ENCODE measurements at regions not wholly inside any gene's neighbourhood (a gene's known extent, or its start where the extent isn't known, plus 50 kb on each side); places are given as distances from the start of the nearest gene placed in this dataset.

DNA sequence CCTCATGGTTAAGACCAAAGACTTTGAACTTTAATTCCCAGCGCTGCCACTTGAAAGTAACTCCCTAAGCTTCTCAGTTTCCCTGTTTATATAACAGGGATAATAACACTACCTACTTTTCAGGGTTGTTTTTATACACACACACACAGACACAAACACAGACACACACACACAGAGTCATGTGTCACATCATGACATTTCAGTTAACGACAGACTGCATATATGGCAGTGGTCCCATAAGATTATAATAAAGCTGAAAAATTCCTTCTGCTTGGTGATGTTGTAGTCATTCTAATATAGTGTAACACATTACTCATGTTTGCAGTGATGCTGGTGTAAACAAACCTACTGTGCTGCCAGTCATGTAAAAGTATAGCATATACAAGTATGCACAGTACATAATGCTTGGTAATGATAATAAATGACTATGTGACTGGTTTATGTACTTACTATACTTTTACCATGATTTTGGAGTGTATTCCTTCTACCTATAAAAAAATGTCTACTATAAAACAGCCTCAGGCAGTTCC lies 89.2 kb upstream of the ITGA4 start:
- Histone ChIP-seq H3K4me1 (ENCODE audit: control insufficient read depth in 3 of 3, insufficient read depth in 3 of 3, low read length in 3 of 3) (no peaks in the 10 kb centered on the region), H3K36me3 (ENCODE audit: control insufficient read depth in 3 of 3, insufficient read depth in 3 of 3, low read length in 3 of 3) (no peaks in the 10 kb centered on the region), H3K9me3 (ENCODE audit: control insufficient read depth in 3 of 3, low read length in 3 of 3) (no peaks in the 10 kb centered on the region), H3K27ac (ENCODE audit: low read depth, low read length) (no peak overlapping the region), H3K4me3 (ENCODE audit: low read length in 3 of 3) (no peak overlapping the region), H3K9ac (ENCODE audit: low read depth in 1 of 3, low read length in 3 of 3) (no peak overlapping the region), H3K27me3 (ENCODE audit: control insufficient read depth in 3 of 3, insufficient read depth in 3 of 3, low read length in 3 of 3) (no peaks in the 10 kb centered on the region)

- H3K36me3 ChIP-seq (ENCODE audit: control insufficient read depth in 3 of 3, insufficient read depth in 3 of 3, low read length in 3 of 3) = no peaks in the 10 kb centered on the region
- H3K4me3 ChIP-seq (ENCODE audit: low read length in 3 of 3) = no peak overlapping the region
- no peaks in the 10 kb centered on the region for H3K4me1 ChIP-seq (ENCODE audit: control insufficient read depth in 3 of 3, insufficient read depth in 3 of 3, low read length in 3 of 3)
- H3K9me3 ChIP-seq (ENCODE audit: control insufficient read depth in 3 of 3, low read length in 3 of 3) = no peaks in the 10 kb centered on the region
- no peak overlapping the region for H3K9ac ChIP-seq (ENCODE audit: low read depth in 1 of 3, low read length in 3 of 3)
- H3K27ac ChIP-seq (ENCODE audit: low read depth, low read length) = no peak overlapping the region
- no peaks in the 10 kb centered on the region for H3K27me3 ChIP-seq (ENCODE audit: control insufficient read depth in 3 of 3, insufficient read depth in 3 of 3, low read length in 3 of 3)
Measured at GRCh38 chr2:181370126-181370525, 87.1 kb upstream of the ITGA4 start.

- Histone ChIP-seq H3K4me1 (ENCODE audit: control insufficient read depth in 3 of 3, insufficient read depth in 3 of 3, low read length in 3 of 3) (no peaks in the 10 kb centered on the region), H3K9me3 (ENCODE audit: control insufficient read depth in 3 of 3, low read length in 3 of 3) (no peaks in the 10 kb centered on the region), H3K36me3 (ENCODE audit: control insufficient read depth in 3 of 3, insufficient read depth in 3 of 3, low read length in 3 of 3) (no peaks in the 10 kb centered on the region), H3K27ac (ENCODE audit: low read depth, low read length) (no peak overlapping the region), H3K4me3 (ENCODE audit: low read length in 3 of 3) (no peak overlapping the region), H3K27me3 (ENCODE audit: control insufficient read depth in 3 of 3, insufficient read depth in 3 of 3, low read length in 3 of 3) (no peaks in the 10 kb centered on the region), H3K9ac (ENCODE audit: low read depth in 1 of 3, low read length in 3 of 3) (no peak overlapping the region)
Measured at GRCh38 chr2:181371195-181371594, 86.0 kb upstream of the ITGA4 start.

GRCh38 chr2:181371782-181372645 lies 85.2 kb upstream of the ITGA4 start:
- Histone ChIP-seq H3K4me1 (ENCODE audit: control insufficient read depth in 3 of 3, insufficient read depth in 3 of 3, low read length in 3 of 3) (no peaks in the 10 kb centered on the region), H3K9me3 (ENCODE audit: control insufficient read depth in 3 of 3, low read length in 3 of 3) (no peaks in the 10 kb centered on the region), H3K9ac (ENCODE audit: low read depth in 1 of 3, low read length in 3 of 3) (no peak overlapping the region), H3K4me3 (ENCODE audit: low read length in 3 of 3) (no peak overlapping the region), H3K36me3 (ENCODE audit: control insufficient read depth in 3 of 3, insufficient read depth in 3 of 3, low read length in 3 of 3) (no peaks in the 10 kb centered on the region), H3K27ac (ENCODE audit: low read depth, low read length) (no peak overlapping the region), H3K27me3 (ENCODE audit: control insufficient read depth in 3 of 3, insufficient read depth in 3 of 3, low read length in 3 of 3) (no peaks in the 10 kb centered on the region)

- Histone ChIP-seq H3K9me3 (ENCODE audit: control insufficient read depth in 3 of 3, low read length in 3 of 3) (no peaks in the 10 kb centered on the region), H3K4me1 (ENCODE audit: control insufficient read depth in 3 of 3, insufficient read depth in 3 of 3, low read length in 3 of 3) (no peaks in the 10 kb centered on the region), H3K27ac (ENCODE audit: low read depth, low read length) (no peak overlapping the region), H3K4me3 (ENCODE audit: low read length in 3 of 3) (no peak overlapping the region), H3K36me3 (ENCODE audit: control insufficient read depth in 3 of 3, insufficient read depth in 3 of 3, low read length in 3 of 3) (no peaks in the 10 kb centered on the region), H3K27me3 (ENCODE audit: control insufficient read depth in 3 of 3, insufficient read depth in 3 of 3, low read length in 3 of 3) (no peaks in the 10 kb centered on the region), H3K9ac (ENCODE audit: low read depth in 1 of 3, low read length in 3 of 3) (no peak overlapping the region)
Measured at GRCh38 chr2:181372646-181373040, 84.5 kb upstream of the ITGA4 start.

DNA sequence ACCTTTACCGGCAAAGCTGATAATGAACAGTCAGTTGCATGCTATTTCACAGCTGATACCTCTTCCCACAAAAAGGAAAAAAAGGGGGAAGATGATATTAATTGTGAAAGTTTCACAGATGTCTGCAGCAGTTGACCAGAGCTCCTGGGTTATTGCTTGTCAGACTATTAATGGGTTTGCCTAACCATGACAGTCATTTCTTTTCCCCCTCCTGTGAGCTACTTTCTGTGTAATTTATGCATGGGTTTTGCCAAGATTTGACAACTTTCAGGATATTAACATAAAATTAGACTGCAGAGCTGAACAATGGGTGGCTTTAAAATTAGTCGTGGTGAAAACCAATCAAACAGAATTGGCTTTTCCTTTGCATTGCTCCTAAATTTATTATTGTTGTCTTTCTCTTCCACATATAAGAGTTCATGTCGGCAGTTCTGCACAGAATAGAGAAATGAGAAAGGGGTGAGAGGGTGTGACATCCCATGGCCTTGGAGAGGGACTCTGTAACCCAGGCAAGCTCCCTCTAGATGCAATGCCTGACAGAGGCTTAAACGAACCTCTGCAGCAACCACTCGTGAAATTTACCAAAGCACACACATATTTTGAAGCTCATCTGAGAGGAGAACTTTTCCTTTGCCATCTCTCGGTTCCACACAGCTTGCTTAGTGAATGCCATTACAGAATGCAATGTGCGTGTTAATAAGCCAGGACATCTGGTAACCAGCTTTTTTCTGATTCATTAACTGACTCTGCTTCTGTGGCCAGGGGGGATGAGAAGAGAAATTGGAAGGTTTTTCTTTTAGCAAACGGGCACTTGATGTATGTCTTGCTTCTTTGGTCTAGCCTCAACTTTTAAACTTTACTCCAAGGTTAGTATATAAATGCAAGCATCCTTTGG lies 82.2 kb upstream of the ITGA4 start:
- H3K27ac ChIP-seq (ENCODE audit: low read depth, low read length) = no peak overlapping the region
- H3K4me3 ChIP-seq (ENCODE audit: low read length in 3 of 3) = no peak overlapping the region
- H3K4me1 ChIP-seq (ENCODE audit: control insufficient read depth in 3 of 3, insufficient read depth in 3 of 3, low read length in 3 of 3) = no peaks in the 10 kb centered on the region
- H3K27me3 ChIP-seq (ENCODE audit: control insufficient read depth in 3 of 3, insufficient read depth in 3 of 3, low read length in 3 of 3) = no peaks in the 10 kb centered on the region
- H3K9ac ChIP-seq (ENCODE audit: low read depth in 1 of 3, low read length in 3 of 3) = no peak overlapping the region
- H3K9me3 ChIP-seq (ENCODE audit: control insufficient read depth in 3 of 3, low read length in 3 of 3) = no peaks in the 10 kb centered on the region
- H3K36me3 ChIP-seq (ENCODE audit: control insufficient read depth in 3 of 3, insufficient read depth in 3 of 3, low read length in 3 of 3) = no peaks in the 10 kb centered on the region

GRCh38 chr2:181376442-181376841 lies 80.7 kb upstream of the ITGA4 start:
- no peak overlapping the region for H3K27ac ChIP-seq (ENCODE audit: low read depth, low read length)

GRCh38 chr2:181376999-181377398 lies 80.2 kb upstream of the ITGA4 start:
- no peaks in the 10 kb centered on the region for H3K36me3 ChIP-seq (ENCODE audit: control insufficient read depth in 3 of 3, insufficient read depth in 3 of 3, low read length in 3 of 3)
- no peak overlapping the region for H3K4me3 ChIP-seq (ENCODE audit: low read length in 3 of 3)
- no peaks in the 10 kb centered on the region for H3K4me1 ChIP-seq (ENCODE audit: control insufficient read depth in 3 of 3, insufficient read depth in 3 of 3, low read length in 3 of 3)
- H3K9me3 ChIP-seq (ENCODE audit: control insufficient read depth in 3 of 3, low read length in 3 of 3) = no peaks in the 10 kb centered on the region
- H3K27me3 ChIP-seq (ENCODE audit: control insufficient read depth in 3 of 3, insufficient read depth in 3 of 3, low read length in 3 of 3) = no peaks in the 10 kb centered on the region
- H3K9ac ChIP-seq (ENCODE audit: low read depth in 1 of 3, low read length in 3 of 3) = no peak overlapping the region
- no peak overlapping the region for H3K27ac ChIP-seq (ENCODE audit: low read depth, low read length)

More at GRCh38 chr2:181376442-181376841, 80.7 kb upstream of the ITGA4 start:
- no peak overlapping the region for H3K4me3 ChIP-seq (ENCODE audit: low read length in 3 of 3)
- no peaks in the 10 kb centered on the region for H3K27me3 ChIP-seq (ENCODE audit: control insufficient read depth in 3 of 3, insufficient read depth in 3 of 3, low read length in 3 of 3)
- no peaks in the 10 kb centered on the region for H3K9me3 ChIP-seq (ENCODE audit: control insufficient read depth in 3 of 3, low read length in 3 of 3)
- H3K9ac ChIP-seq (ENCODE audit: low read depth in 1 of 3, low read length in 3 of 3) = no peak overlapping the region
- no peaks in the 10 kb centered on the region for H3K4me1 ChIP-seq (ENCODE audit: control insufficient read depth in 3 of 3, insufficient read depth in 3 of 3, low read length in 3 of 3)
- H3K36me3 ChIP-seq (ENCODE audit: control insufficient read depth in 3 of 3, insufficient read depth in 3 of 3, low read length in 3 of 3) = no peaks in the 10 kb centered on the region

DNA sequence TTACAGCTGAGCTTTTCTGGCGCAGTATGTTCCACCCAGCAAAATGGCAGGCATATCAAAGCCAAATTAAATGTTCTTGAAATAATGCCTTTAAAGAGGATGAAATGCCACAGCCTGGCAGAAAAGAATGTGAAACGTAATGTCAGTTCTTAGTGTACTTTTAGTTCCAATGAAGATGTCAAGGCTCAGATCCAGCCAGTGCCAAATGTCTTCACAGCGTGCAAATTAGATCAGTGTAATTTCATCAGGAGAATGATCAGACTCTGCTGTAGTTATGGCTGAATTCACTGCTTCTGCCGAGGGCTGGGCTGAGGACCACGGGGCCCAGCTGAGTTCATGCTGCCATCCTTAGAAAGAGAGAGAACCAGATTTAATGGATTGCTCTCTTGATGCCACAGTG lies 78.7 kb upstream of the ITGA4 start:
- Histone ChIP-seq H3K4me1 (ENCODE audit: control insufficient read depth in 3 of 3, insufficient read depth in 3 of 3, low read length in 3 of 3) (no peaks in the 10 kb centered on the region), H3K9me3 (ENCODE audit: control insufficient read depth in 3 of 3, low read length in 3 of 3) (no peaks in the 10 kb centered on the region), H3K36me3 (ENCODE audit: control insufficient read depth in 3 of 3, insufficient read depth in 3 of 3, low read length in 3 of 3) (no peaks in the 10 kb centered on the region), H3K9ac (ENCODE audit: low read depth in 1 of 3, low read length in 3 of 3) (no peak overlapping the region), H3K4me3 (ENCODE audit: low read length in 3 of 3) (no peak overlapping the region), H3K27ac (ENCODE audit: low read depth, low read length) (no peak overlapping the region), H3K27me3 (ENCODE audit: control insufficient read depth in 3 of 3, insufficient read depth in 3 of 3, low read length in 3 of 3) (no peaks in the 10 kb centered on the region)

GRCh38 chr2:181380581-181380980 lies 76.6 kb upstream of the ITGA4 start:
- Histone ChIP-seq H3K4me1 (ENCODE audit: control insufficient read depth in 3 of 3, insufficient read depth in 3 of 3, low read length in 3 of 3) (no peaks in the 10 kb centered on the region), H3K27ac (ENCODE audit: low read depth, low read length) (no peak overlapping the region), H3K36me3 (ENCODE audit: control insufficient read depth in 3 of 3, insufficient read depth in 3 of 3, low read length in 3 of 3) (no peaks in the 10 kb centered on the region), H3K4me3 (ENCODE audit: low read length in 3 of 3) (no peak overlapping the region), H3K27me3 (ENCODE audit: control insufficient read depth in 3 of 3, insufficient read depth in 3 of 3, low read length in 3 of 3) (no peaks in the 10 kb centered on the region), H3K9me3 (ENCODE audit: control insufficient read depth in 3 of 3, low read length in 3 of 3) (no peaks in the 10 kb centered on the region), H3K9ac (ENCODE audit: low read depth in 1 of 3, low read length in 3 of 3) (no peak overlapping the region)
